Epithelial cell of proximal tubule (primary cell): ENCODE measurements at regions not wholly inside any gene's neighbourhood (a gene's known extent, or its start where the extent isn't known, plus 50 kb on each side); places are given as distances from the start of the nearest gene placed in this dataset.

Source experiments
- DNase-seq: peaks from one replicate; pipeline ENCODE4 v3.0.0-alpha.2; 2011; ENCODE audit warnings: low read depth
- H3K4me3 ChIP-seq: 2 replicates; pipeline ENCODE4 v1.5.1; 2011; ENCODE audit warnings: low read depth, mild to moderate bottlenecking, low read length
- TF ChIP-seq, protein P1 (sequence below): conservative IDR thresholded peaks from 2 replicates; pipeline ENCODE4 v1.5.1; 2012; ENCODE audit warnings: low read depth, mild to moderate bottlenecking, low read length

GRCh38 chr13:22091971-22092300, 421.1 kb downstream of the FGF9 start:
- no peak for DNase-seq
- TF ChIP-seq, protein P1, sequence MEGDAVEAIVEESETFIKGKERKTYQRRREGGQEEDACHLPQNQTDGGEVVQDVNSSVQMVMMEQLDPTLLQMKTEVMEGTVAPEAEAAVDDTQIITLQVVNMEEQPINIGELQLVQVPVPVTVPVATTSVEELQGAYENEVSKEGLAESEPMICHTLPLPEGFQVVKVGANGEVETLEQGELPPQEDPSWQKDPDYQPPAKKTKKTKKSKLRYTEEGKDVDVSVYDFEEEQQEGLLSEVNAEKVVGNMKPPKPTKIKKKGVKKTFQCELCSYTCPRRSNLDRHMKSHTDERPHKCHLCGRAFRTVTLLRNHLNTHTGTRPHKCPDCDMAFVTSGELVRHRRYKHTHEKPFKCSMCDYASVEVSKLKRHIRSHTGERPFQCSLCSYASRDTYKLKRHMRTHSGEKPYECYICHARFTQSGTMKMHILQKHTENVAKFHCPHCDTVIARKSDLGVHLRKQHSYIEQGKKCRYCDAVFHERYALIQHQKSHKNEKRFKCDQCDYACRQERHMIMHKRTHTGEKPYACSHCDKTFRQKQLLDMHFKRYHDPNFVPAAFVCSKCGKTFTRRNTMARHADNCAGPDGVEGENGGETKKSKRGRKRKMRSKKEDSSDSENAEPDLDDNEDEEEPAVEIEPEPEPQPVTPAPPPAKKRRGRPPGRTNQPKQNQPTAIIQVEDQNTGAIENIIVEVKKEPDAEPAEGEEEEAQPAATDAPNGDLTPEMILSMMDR: no peak
- H3K4me3 ChIP-seq: no peak overlapping the region

DNA sequence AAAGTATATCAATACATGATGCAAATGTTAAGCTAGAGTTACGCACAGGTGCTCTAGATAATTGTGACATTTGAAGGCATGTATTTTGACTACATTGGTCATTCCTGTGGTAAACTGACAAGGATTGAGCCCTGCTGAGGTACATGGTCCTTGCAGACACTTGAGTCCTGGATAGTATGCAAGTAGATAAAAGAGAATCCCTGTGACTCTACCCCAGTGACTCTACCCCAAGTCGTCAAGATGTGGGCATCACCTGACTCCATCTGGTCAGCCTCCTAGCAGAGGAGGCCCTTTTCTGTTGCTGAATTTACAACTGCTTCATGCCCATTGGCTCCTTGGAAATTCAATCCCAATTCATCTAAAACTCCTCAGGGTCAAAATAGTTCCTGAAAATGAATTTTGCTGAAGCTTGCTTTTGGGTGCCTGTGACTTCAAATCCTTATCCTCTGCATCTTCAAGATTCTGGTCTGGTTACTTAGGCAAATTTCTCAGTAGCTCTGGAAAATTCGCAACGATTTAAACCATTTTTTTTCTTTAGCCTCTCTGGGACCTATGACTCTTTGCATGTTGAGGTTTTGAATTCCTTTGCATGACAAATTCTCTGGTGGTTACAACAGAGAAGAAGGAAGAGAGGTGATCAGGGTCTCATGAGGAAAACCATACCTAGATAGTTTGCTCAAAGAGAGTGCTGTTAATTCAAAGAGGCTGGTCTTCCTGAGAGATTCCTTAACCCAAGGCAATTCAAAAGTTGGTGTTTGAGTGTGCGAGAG, 422.1 kb downstream of the FGF9 start:
- H3K4me3 ChIP-seq: no peak overlapping the region
- DNase-seq: no peak
- TF ChIP-seq, protein P1: no peak

DNA sequence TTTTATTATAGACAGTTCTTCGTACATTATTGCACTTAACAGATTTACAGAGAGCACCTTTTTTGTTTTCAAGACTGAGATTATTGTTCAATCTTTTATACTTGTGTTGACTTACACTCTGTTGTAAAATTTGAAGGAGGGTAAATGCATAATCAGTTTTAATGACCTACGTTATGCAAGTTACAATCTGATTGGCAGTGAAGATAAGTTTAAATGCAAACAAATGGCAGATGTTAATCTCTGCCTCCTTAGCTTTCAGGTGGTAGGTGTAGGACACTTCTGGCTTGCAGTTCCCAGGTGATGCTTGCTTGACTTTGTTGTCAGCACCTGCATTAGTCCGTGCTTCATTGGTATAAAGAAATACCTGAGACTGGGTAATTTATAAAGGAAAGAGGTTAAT, 424.9 kb downstream of the FGF9 start:
- DNase-seq: no peak
- no peak overlapping the region for H3K4me3 ChIP-seq
- TF ChIP-seq, protein P1: no peak

- no peak overlapping the region for H3K4me3 ChIP-seq
- DNase-seq: no peak
- TF ChIP-seq, protein P1: no peak
Measured at GRCh38 chr13:22099585-22099984, 428.7 kb downstream of the FGF9 start.

GRCh38 chr13:22102271-22102670, 431.4 kb downstream of the FGF9 start:
- no peak for DNase-seq
- TF ChIP-seq, protein P1: no peak
- no peak overlapping the region for H3K4me3 ChIP-seq

- no peak for DNase-seq
Measured at GRCh38 chr13:22103046-22104027, 432.5 kb downstream of the FGF9 start.

More at GRCh38 chr13:22103046-22104027, 432.5 kb downstream of the FGF9 start:
- no peak overlapping the region for H3K4me3 ChIP-seq
- TF ChIP-seq, protein P1: peak; percentile 37
